ENCODE measurements at regions not wholly inside any gene's neighbourhood (a gene's known extent, or its start where the extent isn't known, plus 50 kb on each side); places are given as distances from the start of the nearest gene placed in this dataset.

DNA sequence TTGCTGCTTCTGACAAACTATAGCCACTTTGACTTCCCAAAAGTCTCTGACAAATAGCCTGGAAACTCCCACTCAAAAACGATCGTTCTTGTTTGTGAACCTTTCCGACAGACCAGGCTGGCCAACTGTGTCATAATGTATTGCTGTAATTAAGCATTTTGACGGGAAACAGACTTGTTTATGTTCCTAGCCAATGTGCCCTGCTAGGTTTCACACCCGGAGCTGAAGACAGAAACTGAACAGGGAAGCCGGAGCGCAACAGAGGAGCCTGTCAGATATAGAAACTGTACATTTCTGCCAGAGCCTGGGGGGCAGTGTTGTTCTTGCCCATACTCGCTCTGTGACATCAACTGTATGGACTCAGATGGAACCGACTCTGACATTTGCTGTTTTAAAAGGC, 55.3 kb upstream of the C7orf33 start:
- H3K36me3 ChIP-seq (replicated peaks; ENCODE audit: control insufficient read depth, insufficient read depth, low read length) = no peaks in the 10 kb centered on the region
- no peak for DNase-seq
- no peak overlapping the region for H3K4me3 ChIP-seq (ENCODE audit: insufficient read depth, low read depth, low read length)
- H3K27me3 ChIP-seq (ENCODE audit: control insufficient read depth, insufficient read depth, low read length) = no peaks in the 10 kb centered on the region

DNA sequence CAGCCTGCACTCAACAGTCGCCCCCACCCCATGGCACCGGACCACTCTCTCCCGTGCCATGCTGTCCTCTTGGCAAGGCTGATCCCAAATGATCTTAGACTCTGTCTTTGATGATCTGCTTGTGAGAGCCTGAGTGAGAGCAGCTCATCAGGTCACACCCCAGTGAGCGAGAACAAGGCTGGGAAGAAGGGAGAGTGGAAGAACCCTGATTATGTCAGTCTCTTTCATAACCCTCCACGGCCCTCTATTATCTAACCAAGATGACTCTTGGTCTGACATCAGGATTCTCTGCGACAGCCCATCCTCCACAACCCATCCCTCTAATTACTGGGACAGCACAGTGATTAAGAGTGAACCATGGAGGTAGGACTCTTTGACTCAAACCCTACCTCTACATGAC, 53.1 kb upstream of the C7orf33 start:
- DNase-seq = no peak
- H3K36me3 ChIP-seq (replicated peaks; ENCODE audit: control insufficient read depth, insufficient read depth, low read length) = no peaks in the 10 kb centered on the region
- no peaks in the 10 kb centered on the region for H3K27me3 ChIP-seq (ENCODE audit: control insufficient read depth, insufficient read depth, low read length)
- no peak overlapping the region for H3K4me3 ChIP-seq (ENCODE audit: insufficient read depth, low read depth, low read length)

DNA sequence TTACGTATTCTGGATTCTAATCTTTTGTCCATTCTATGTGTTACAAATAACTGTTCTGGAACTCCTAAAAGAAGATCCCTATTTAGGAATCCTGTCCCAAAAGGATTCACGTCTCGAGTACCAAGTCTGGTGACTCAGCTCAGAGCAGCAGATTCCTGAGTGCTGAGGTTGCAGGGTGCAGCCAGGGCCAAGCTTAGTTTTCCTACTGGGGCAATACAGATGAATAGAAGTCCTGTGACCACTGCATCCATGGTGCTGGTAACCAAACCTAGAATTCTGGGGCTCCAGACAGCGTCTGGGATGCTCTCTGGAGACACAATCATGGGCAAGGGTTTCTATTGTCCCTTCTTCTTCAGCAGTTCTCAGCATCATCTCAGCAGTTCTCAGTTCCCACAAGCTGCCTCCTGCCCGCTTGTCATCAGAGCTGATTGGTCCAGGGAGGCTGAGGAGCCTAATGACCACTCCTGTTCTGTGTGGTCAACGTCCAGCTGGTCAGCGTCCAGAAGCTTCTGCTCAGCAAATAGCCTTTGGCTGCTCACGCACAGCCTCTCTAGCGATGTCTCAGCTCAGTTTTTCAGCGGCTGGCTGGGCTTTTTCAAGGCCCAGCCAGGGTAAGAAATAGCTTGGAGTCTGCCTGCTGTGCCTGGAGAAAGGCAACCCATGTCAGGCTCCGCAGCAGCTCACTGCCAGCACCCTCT, 50.4 kb upstream of the C7orf33 start:
- H3K27me3 ChIP-seq (ENCODE audit: control insufficient read depth, insufficient read depth, low read length) = no peaks in the 10 kb centered on the region
- H3K4me3 ChIP-seq (ENCODE audit: insufficient read depth, low read depth, low read length) = no peak overlapping the region
- H3K36me3 ChIP-seq (replicated peaks; ENCODE audit: control insufficient read depth, insufficient read depth, low read length) = no peaks in the 10 kb centered on the region
- peak; percentile 20 for DNase-seq
